Stomach (tissue), 8 donors: ENCODE measurements at regions not wholly inside any gene's neighbourhood (a gene's known extent, or its start where the extent isn't known, plus 50 kb on each side); places are given as distances from the start of the nearest gene placed in this dataset.

Experiments used
- DNase-seq, 2 donors: peaks; one replicate each; pipeline versions ENCODE4 v3.0.0 to v3.0.0-alpha.2; 2013 to 2019
- H3K27ac ChIP-seq, 5 donors: fragments of 200-600 bp in 4 of 5; sonication (generic) in 4 of 5; one replicate each; pipeline ENCODE4 v1.5.1; 2013 to 2019; ENCODE audit warnings: mild to moderate bottlenecking in 1 of 5, moderate library complexity in 1 of 5
- H3K27me3 ChIP-seq, 3 donors: fragments of 200-600 bp; sonication (generic); one replicate each; pipeline ENCODE4 v1.5.1; 2017 to 2019; ENCODE audit warnings: mixed run types in 1 of 3
- H3K36me3 ChIP-seq, 4 donors: fragments of 200-600 bp; sonication (generic); 1 replicate in 3 of 4; 2 replicates in 1 of 4; pipeline ENCODE4 v1.5.1; 2016 to 2019
- H3K4me1 ChIP-seq, 4 donors: fragments of 200-600 bp; sonication (generic); one replicate each; pipeline ENCODE4 v1.5.1; 2016 to 2019
- H3K4me3 ChIP-seq, 4 donors: fragments of 200-600 bp; sonication (generic) in 3 of 4; one replicate each; pipeline ENCODE4 v1.5.1; 2016 to 2019; ENCODE audit warnings: mild to moderate bottlenecking in 1 of 4
- H3K9me3 ChIP-seq, 4 donors: fragments of 200-600 bp; sonication (generic); one replicate each; pipeline ENCODE4 v1.5.1; 2016 to 2019
- CTCF ChIP-seq, 7 experiments: fragments of 450-650 bp in 4 of 7; fragments of 200-600 bp in 3 of 7; sonication (generic) in 3 of 7; IDR thresholded peaks; one replicate each; pipeline ENCODE4 v1.5.1; 2016 to 2019; ENCODE audit warnings: antibody characterized with exemption in 7 of 7, control low read depth in 2 of 7, mild to moderate bottlenecking in 1 of 7
- EP300 ChIP-seq: sonication (generic); formaldehyde crosslinking; IDR thresholded peaks from one replicate; pipeline ENCODE4 v1.6.1; 2017; ENCODE audit warnings: antibody characterized with exemption
- POLR2A ChIP-seq, 4 donors: fragments of 450-650 bp; IDR thresholded peaks; one replicate each; pipeline ENCODE4 v1.6.1; 2016; ENCODE audit warnings: antibody characterized with exemption in 4 of 4, control low read depth in 2 of 4, mild to moderate bottlenecking in 1 of 4, moderate library complexity in 1 of 4
- POLR2AphosphoS5 ChIP-seq, 3 donors: sonication (generic); formaldehyde crosslinking; IDR thresholded peaks; one replicate each; pipeline ENCODE4 v1.6.1; 2016; ENCODE audit warnings: antibody characterized with exemption in 3 of 3
- WGBS, 5 donors: extraction: QIAGEN DNeasy Blood & Tissue Kit in 3 of 5; methylation state at CpG; one replicate each; pipeline versions ENCODE4 v1.1.5 to v1.1.7; 2013 to 2018; 5-methylcytosine and 5-hydroxymethylcytosine counted together
- intact Hi-C: fragments of 100-400 bp; cut with DNase I; formaldehyde crosslinking; loops from one replicate; pipeline ENCODE4 v1.15.1; 2023; ENCODE audit warnings: low total_unique reads
- donor health status: healthy with polysubstance abuse.
- donor health status: Bipolar disorder and iron deficiency.
- donor health status: healthy.

- no peak overlapping the region for H3K4me3 ChIP-seq
- 18 to 43% (median 23%) methylated on average over 4 of the region's 4 CpGs for WGBS, 5 donors
- no peaks in the 10 kb centered on the region for H3K36me3 ChIP-seq
- intact Hi-C loops: loop anchor here (10.0 kb wide), 1 partner anchor 291 kb away; no protein-coding TSS in a partner anchor
- peaks cover 0 to 10% (median 7%) of the 10 kb centered on the region in 4 donors for H3K4me1 ChIP-seq
- TF ChIP-seq POLR2AphosphoS5 (IDR thresholded peaks at IDR 0.05) (peak in 1 of 3 donors; percentile 38), CTCF (IDR thresholded peaks at IDR 0.05) (no peak)
- H3K9me3 ChIP-seq: no peaks in the 10 kb centered on the region
- no peaks in the 10 kb centered on the region for H3K27me3 ChIP-seq
- no peak overlapping the region for H3K27ac ChIP-seq
- peak in 1 of 2 donors; percentile 35 for DNase-seq
Observed at GRCh38 chr3:59573911-59574310, 524.1 kb upstream of the CFAP20DC start.

- Histone ChIP-seq H3K9me3 (no peaks in the 10 kb centered on the region), H3K4me1 (peaks cover 0 to 10% (median 7%) of the 10 kb centered on the region in 4 donors), H3K4me3 (no peak overlapping the region), H3K27me3 (no peaks in the 10 kb centered on the region), H3K36me3 (no peaks in the 10 kb centered on the region), H3K27ac (no peak overlapping the region)
- TF ChIP-seq CTCF (IDR thresholded peaks at IDR 0.05): no peak
- intact Hi-C loops: loop anchor here (10.0 kb wide), 1 partner anchor 293 kb away; no protein-coding TSS in a partner anchor
- DNase-seq: no peak
- WGBS, 5 donors: 93 to 99% (median 96%) methylated on average over 5 of the region's 5 CpGs
Observed at GRCh38 chr3:59572106-59572505, 522.3 kb upstream of the CFAP20DC start.

- 90 to 100% (median 95%) methylated on average over 1 of the region's 1 CpG for WGBS, 5 donors
- no peak overlapping the region for H3K4me3 ChIP-seq
- peaks cover 0 to 10% (median 7%) of the 10 kb centered on the region in 4 donors for H3K4me1 ChIP-seq
- no peaks in the 10 kb centered on the region for H3K9me3 ChIP-seq
- no peaks in the 10 kb centered on the region for H3K27me3 ChIP-seq
- DNase-seq: no peak
- no peaks in the 10 kb centered on the region for H3K36me3 ChIP-seq
- intact Hi-C loops: loop anchor here (10.0 kb wide), 1 partner anchor 294 kb away; no protein-coding TSS in a partner anchor
- H3K27ac ChIP-seq: no peak overlapping the region
- no peak for TF ChIP-seq EP300
- TF ChIP-seq POLR2AphosphoS5 (IDR thresholded peaks at IDR 0.05): no peak
- TF ChIP-seq CTCF (IDR thresholded peaks at IDR 0.05): no peak
- TF ChIP-seq POLR2A (IDR thresholded peaks at IDR 0.05): no peak
Observed at GRCh38 chr3:59570806-59571205, 521.0 kb upstream of the CFAP20DC start.

GRCh38 chr3:59567661-59568060 lies 517.8 kb upstream of the CFAP20DC start:
- 80 to 90% (median 85%) methylated on average over 2 of the region's 2 CpGs for WGBS, 5 donors
- no peak overlapping the region for H3K27ac ChIP-seq

More at GRCh38 chr3:59567661-59568060, 517.8 kb upstream of the CFAP20DC start:
- no peak for TF ChIP-seq POLR2A (IDR thresholded peaks at IDR 0.05)
- TF ChIP-seq CTCF (IDR thresholded peaks at IDR 0.05): no peak
- H3K36me3 ChIP-seq: no peaks in the 10 kb centered on the region
- no peaks in the 10 kb centered on the region for H3K9me3 ChIP-seq
- no peak for DNase-seq
- H3K4me3 ChIP-seq: no peak overlapping the region
- intact Hi-C loops: no loop called here
- no peaks in the 10 kb centered on the region for H3K27me3 ChIP-seq
- no peaks in the 10 kb centered on the region for H3K4me1 ChIP-seq
